ENCODE measurements at regions not wholly inside any gene's neighbourhood (a gene's known extent, or its start where the extent isn't known, plus 50 kb on each side); places are given as distances from the start of the nearest gene placed in this dataset.

GRCh38 chrX:149259241-149259640 is 245.9 kb downstream of the IDS start:
- TF ChIP-seq CTCF (IDR thresholded peaks at IDR 0.05) (no peak), POLR2A (IDR thresholded peaks at IDR 0.05) (no peak), EP300 (IDR thresholded peaks at IDR 0.05) (no peak)
